ENCODE measurements at regions not wholly inside any gene's neighbourhood (a gene's known extent, or its start where the extent isn't known, plus 50 kb on each side); places are given as distances from the start of the nearest gene placed in this dataset.
"Not testable (repeated sequence)": the region's sequence is repeated elsewhere in the genome, so short reads cannot be mapped to it uniquely, and the experiment has no call there.

- intact Hi-C loops (cut with micrococcal nuclease; ENCODE audit: unreplicated experiment), result no loop called here
- no peaks in the 10 kb centered on the region for H3F3A ChIP-seq (ENCODE audit: insufficient read depth, low read depth)
- no peaks in the 10 kb centered on the region for H3K4me1 ChIP-seq (replicated peaks; ENCODE audit: insufficient read depth)
- TF ChIP-seq CTCF (conservative IDR thresholded peaks at IDR 0.05) (no peak), EZH2 (IDR thresholded peaks at IDR 0.05; ENCODE audit: low read depth) (no peak)
- ChIA-PET POLR2A (ENCODE audit: unreplicated experiment) (no interaction called here), CTCF (no interaction called here)
- DNase-seq, result no peak
- no TSS peak for BruUV-seq (replicated peaks)
- H3K27ac ChIP-seq, result no peak overlapping the region
- H3K4me3 ChIP-seq, result no peak overlapping the region
- no peak overlapping the region for H3K4me2 ChIP-seq
- H3K9me2 ChIP-seq (ENCODE audit: insufficient read depth), result no peaks in the 10 kb centered on the region
- no peak overlapping the region for H2AFZ ChIP-seq
- H3K36me3 ChIP-seq (ENCODE audit: low read depth), result no peaks in the 10 kb centered on the region
- H4K20me1 ChIP-seq (ENCODE audit: insufficient read depth), result no peaks in the 10 kb centered on the region
- no peaks in the 10 kb centered on the region for H3K27me3 ChIP-seq (ENCODE audit: insufficient read depth, low read depth)
- H3K79me2 ChIP-seq (ENCODE audit: low read depth), result no peaks in the 10 kb centered on the region
- H3K9me3 ChIP-seq (ENCODE audit: insufficient read depth, low read depth), result no peaks in the 10 kb centered on the region
Measured at GRCh38 chr10:36003688-36004087, 361.6 kb upstream of the FZD8 start.

DNA sequence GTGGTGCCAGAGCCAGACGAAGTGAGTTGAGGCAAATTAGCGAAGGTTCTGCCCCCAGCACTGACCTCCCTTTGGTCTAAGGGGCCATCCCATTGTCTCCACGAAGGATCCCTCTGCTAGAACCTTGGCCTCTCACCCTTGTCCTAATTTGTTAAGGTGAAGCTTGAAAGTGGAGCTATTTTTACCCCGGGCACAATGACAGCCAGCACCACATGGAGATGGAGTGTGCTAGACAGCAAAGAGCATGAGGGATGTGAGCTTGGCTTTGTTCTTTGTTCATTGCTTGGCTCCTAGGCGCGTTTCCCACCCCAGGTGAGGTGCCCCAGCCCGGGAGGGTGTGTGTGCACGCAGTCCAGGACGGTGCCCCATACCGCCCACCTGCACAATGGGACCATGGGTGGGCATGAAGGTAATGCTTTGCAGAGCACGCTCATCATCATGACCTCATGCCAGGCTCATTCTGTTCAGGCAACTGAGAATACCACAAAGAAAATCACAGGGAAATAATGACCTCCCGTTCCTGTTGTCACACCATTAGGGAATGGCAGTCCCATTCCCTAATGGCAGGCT is 361.0 kb upstream of the FZD8 start:
- Histone ChIP-seq H3F3A (ENCODE audit: insufficient read depth, low read depth) (no peaks in the 10 kb centered on the region), H3K27ac (no peak overlapping the region), H3K9me3 (ENCODE audit: insufficient read depth, low read depth) (no peaks in the 10 kb centered on the region), H3K4me2 (no peak overlapping the region), H3K27me3 (ENCODE audit: insufficient read depth, low read depth) (no peaks in the 10 kb centered on the region), H3K4me1 (replicated peaks; ENCODE audit: insufficient read depth) (no peaks in the 10 kb centered on the region), H3K36me3 (ENCODE audit: low read depth) (no peaks in the 10 kb centered on the region), H2AFZ (no peak overlapping the region), H3K9me2 (ENCODE audit: insufficient read depth) (no peaks in the 10 kb centered on the region), H3K4me3 (no peak overlapping the region), H3K79me2 (ENCODE audit: low read depth) (no peaks in the 10 kb centered on the region), H4K20me1 (ENCODE audit: insufficient read depth) (no peaks in the 10 kb centered on the region)
- DNase-seq, result no peak
- intact Hi-C loops (cut with micrococcal nuclease; ENCODE audit: unreplicated experiment), result no loop called here
- BruUV-seq (replicated peaks), result no TSS peak
- ChIA-PET POLR2A (ENCODE audit: unreplicated experiment) (no interaction called here), CTCF (no interaction called here)
- TF ChIP-seq EZH2 (IDR thresholded peaks at IDR 0.05; ENCODE audit: low read depth) (no peak), CTCF (conservative IDR thresholded peaks at IDR 0.05) (no peak)

GRCh38 chr10:36002445-36002844 is 360.3 kb upstream of the FZD8 start:
- ChIA-PET CTCF (no interaction called here), POLR2A (ENCODE audit: unreplicated experiment) (no interaction called here)
- intact Hi-C loops (cut with micrococcal nuclease; ENCODE audit: unreplicated experiment), result no loop called here
- no peak overlapping the region for H3K4me2 ChIP-seq
- no peaks in the 10 kb centered on the region for H3K79me2 ChIP-seq (ENCODE audit: low read depth)
- DNase-seq, result no peak
- no peaks in the 10 kb centered on the region for H3F3A ChIP-seq (ENCODE audit: insufficient read depth, low read depth)
- no peak overlapping the region for H2AFZ ChIP-seq
- no TSS peak for BruUV-seq (replicated peaks)
- H3K9me2 ChIP-seq (ENCODE audit: insufficient read depth), result no peaks in the 10 kb centered on the region
- TF ChIP-seq EZH2 (IDR thresholded peaks at IDR 0.05; ENCODE audit: low read depth), result no peak
- TF ChIP-seq CTCF (conservative IDR thresholded peaks at IDR 0.05), result no peak
- H3K27me3 ChIP-seq (ENCODE audit: insufficient read depth, low read depth), result no peaks in the 10 kb centered on the region
- no peaks in the 10 kb centered on the region for H3K4me1 ChIP-seq (replicated peaks; ENCODE audit: insufficient read depth)
- no peaks in the 10 kb centered on the region for H4K20me1 ChIP-seq (ENCODE audit: insufficient read depth)
- H3K4me3 ChIP-seq, result no peak overlapping the region
- H3K9me3 ChIP-seq (ENCODE audit: insufficient read depth, low read depth), result no peaks in the 10 kb centered on the region
- H3K36me3 ChIP-seq (ENCODE audit: low read depth), result no peaks in the 10 kb centered on the region
- no peak overlapping the region for H3K27ac ChIP-seq

DNA sequence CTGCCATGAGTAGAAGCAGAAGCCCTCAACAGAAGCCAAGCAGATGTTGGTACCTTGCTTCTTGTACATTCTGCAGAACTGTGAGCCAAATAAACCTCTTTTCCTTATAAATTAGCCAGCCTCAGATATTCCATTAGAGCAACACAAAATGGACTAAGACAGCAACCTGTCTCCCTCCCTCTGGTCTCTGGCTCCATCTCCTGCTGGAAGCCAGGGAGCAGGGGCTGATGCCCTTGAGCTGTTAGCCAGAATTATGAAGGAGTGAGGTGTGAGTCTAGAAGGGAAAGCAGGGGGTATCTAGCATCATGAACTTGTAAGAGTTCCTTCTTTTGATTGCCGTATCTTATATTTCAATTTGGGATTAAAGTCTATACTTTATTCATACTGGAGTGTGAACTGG is 358.7 kb upstream of the FZD8 start:
- intact Hi-C loops (cut with micrococcal nuclease; ENCODE audit: unreplicated experiment); POLR2A ChIA-PET (ENCODE audit: unreplicated experiment); CTCF ChIA-PET: not testable (repeated sequence)

More for the DNA sequence above, 358.7 kb upstream of the FZD8 start:
- not testable (repeated sequence) for H3K9me3 ChIP-seq (ENCODE audit: insufficient read depth, low read depth); H3F3A ChIP-seq (ENCODE audit: insufficient read depth, low read depth); H2AFZ ChIP-seq; H3K27ac ChIP-seq; H3K79me2 ChIP-seq (ENCODE audit: low read depth); H3K36me3 ChIP-seq (ENCODE audit: low read depth); H3K9me2 ChIP-seq (ENCODE audit: insufficient read depth); DNase-seq; H3K4me2 ChIP-seq; H3K4me1 ChIP-seq (replicated peaks; ENCODE audit: insufficient read depth); BruUV-seq (replicated peaks); H3K4me3 ChIP-seq; H3K27me3 ChIP-seq (ENCODE audit: insufficient read depth, low read depth); H4K20me1 ChIP-seq (ENCODE audit: insufficient read depth)
